HCT116 (cell line): ENCODE measurements at regions not wholly inside any gene's neighbourhood (a gene's known extent, or its start where the extent isn't known, plus 50 kb on each side); places are given as distances from the start of the nearest gene placed in this dataset.

Source experiments
- CTCF ChIP-seq, 3 experiments: fragments of 200-600 bp in 1 of 3; sonication (generic) in 1 of 3; IDR thresholded peaks in 2 of 3; conservative IDR thresholded peaks in 1 of 3; 2 replicates each; pipeline ENCODE4 v1.5.1; 2012 to 2017; ENCODE audit warnings: low read depth in 2 of 3, low read length in 2 of 3, antibody characterized with exemption in 1 of 3, borderline replicate concordance in 1 of 3, control low read depth in 1 of 3, mild to moderate bottlenecking in 1 of 3, mixed read lengths in 1 of 3, mixed run types in 1 of 3, moderate library complexity in 1 of 3; ENCODE audit not compliant: insufficient read depth in 1 of 3
- JUND ChIP-seq: IDR thresholded peaks from 2 replicates; pipeline ENCODE4 v1.6.1; 2012

- TF ChIP-seq JUND (no peak), CTCF (IDR thresholded peaks at IDR 0.05 in 2 of 3, conservative IDR thresholded peaks at IDR 0.05 in 1 of 3; ENCODE audit: borderline replicate concordance in 1 of 3, insufficient read depth in 1 of 3, low read depth in 2 of 3, low read length in 2 of 3) (no peak)
Measured at GRCh38 chr1:229101011-229101871, 169.7 kb upstream of the RAB4A start.
